ENCODE measurements at regions not wholly inside any gene's neighbourhood (a gene's known extent, or its start where the extent isn't known, plus 50 kb on each side); places are given as distances from the start of the nearest gene placed in this dataset.

GRCh38 chr6:165808021-165808420 is 145.0 kb upstream of the PDE10A start:
- Histone ChIP-seq H3K4me1 (ENCODE audit: control insufficient read depth, insufficient read depth, low read length) (peaks cover 6% of the 10 kb centered on the region), H3K9ac (ENCODE audit: low read length) (no peak overlapping the region), H3K27me3 (replicated peaks; ENCODE audit: control insufficient read depth, insufficient read depth, low read length) (peaks cover 4% of the 10 kb centered on the region), H3K9me3 (ENCODE audit: control insufficient read depth, low read length) (peaks cover 9% of the 10 kb centered on the region), H3K4me3 (ENCODE audit: low read length) (no peak overlapping the region), H3K36me3 (ENCODE audit: control insufficient read depth, insufficient read depth, low read length, severe bottlenecking) (no peaks in the 10 kb centered on the region)
- no peak for DNase-seq (ENCODE audit: low read depth)

GRCh38 chr6:165807249-165807960 is 144.4 kb upstream of the PDE10A start:
- peaks cover 9% of the 10 kb centered on the region for H3K9me3 ChIP-seq (ENCODE audit: control insufficient read depth, low read length)
- no peak for DNase-seq (ENCODE audit: low read depth)
- H3K4me1 ChIP-seq (ENCODE audit: control insufficient read depth, insufficient read depth, low read length) = peaks cover 6% of the 10 kb centered on the region
- H3K27me3 ChIP-seq (replicated peaks; ENCODE audit: control insufficient read depth, insufficient read depth, low read length) = peaks cover 4% of the 10 kb centered on the region
- no peaks in the 10 kb centered on the region for H3K36me3 ChIP-seq (ENCODE audit: control insufficient read depth, insufficient read depth, low read length, severe bottlenecking)
- H3K4me3 ChIP-seq (ENCODE audit: low read length) = no peak overlapping the region
- H3K9ac ChIP-seq (ENCODE audit: low read length) = no peak overlapping the region

- Histone ChIP-seq H3K4me1 (ENCODE audit: control insufficient read depth, insufficient read depth, low read length) (peaks cover 6% of the 10 kb centered on the region), H3K4me3 (ENCODE audit: low read length) (no peak overlapping the region), H3K9me3 (ENCODE audit: control insufficient read depth, low read length) (peaks cover 9% of the 10 kb centered on the region), H3K27me3 (replicated peaks; ENCODE audit: control insufficient read depth, insufficient read depth, low read length) (peaks cover 4% of the 10 kb centered on the region), H3K9ac (ENCODE audit: low read length) (no peak overlapping the region), H3K36me3 (ENCODE audit: control insufficient read depth, insufficient read depth, low read length, severe bottlenecking) (no peaks in the 10 kb centered on the region)
- DNase-seq (ENCODE audit: low read depth) = no peak
Measured at GRCh38 chr6:165806126-165806810, 143.2 kb upstream of the PDE10A start.

GRCh38 chr6:165805636-165806035 is 142.6 kb upstream of the PDE10A start:
- no peaks in the 10 kb centered on the region for H3K36me3 ChIP-seq (ENCODE audit: control insufficient read depth, insufficient read depth, low read length, severe bottlenecking)
- no peak for DNase-seq (ENCODE audit: low read depth)

GRCh38 chr6:165805067-165805555 is 142.1 kb upstream of the PDE10A start:
- DNase-seq (ENCODE audit: low read depth) = no peak
- Histone ChIP-seq H3K27me3 (replicated peaks; ENCODE audit: control insufficient read depth, insufficient read depth, low read length) (peaks cover 4% of the 10 kb centered on the region), H3K9ac (ENCODE audit: low read length) (no peak overlapping the region), H3K9me3 (ENCODE audit: control insufficient read depth, low read length) (peaks cover 9% of the 10 kb centered on the region), H3K36me3 (ENCODE audit: control insufficient read depth, insufficient read depth, low read length, severe bottlenecking) (no peaks in the 10 kb centered on the region), H3K4me3 (ENCODE audit: low read length) (no peak overlapping the region), H3K4me1 (ENCODE audit: control insufficient read depth, insufficient read depth, low read length) (peaks cover 8% of the 10 kb centered on the region)

More at GRCh38 chr6:165805636-165806035, 142.6 kb upstream of the PDE10A start:
- H3K27me3 ChIP-seq (replicated peaks; ENCODE audit: control insufficient read depth, insufficient read depth, low read length) = peaks cover 4% of the 10 kb centered on the region
- H3K4me1 ChIP-seq (ENCODE audit: control insufficient read depth, insufficient read depth, low read length) = peaks cover 6% of the 10 kb centered on the region
- no peak overlapping the region for H3K4me3 ChIP-seq (ENCODE audit: low read length)
- H3K9me3 ChIP-seq (ENCODE audit: control insufficient read depth, low read length) = peaks cover 9% of the 10 kb centered on the region
- no peak overlapping the region for H3K9ac ChIP-seq (ENCODE audit: low read length)

GRCh38 chr6:165804331-165805066 is 141.5 kb upstream of the PDE10A start:
- Histone ChIP-seq H3K9me3 (ENCODE audit: control insufficient read depth, low read length) (peaks cover 7% of the 10 kb centered on the region), H3K27me3 (replicated peaks; ENCODE audit: control insufficient read depth, insufficient read depth, low read length) (peaks cover 4% of the 10 kb centered on the region)

GRCh38 chr6:165800337-165800736 is 137.3 kb upstream of the PDE10A start:
- Histone ChIP-seq H3K9me3 (ENCODE audit: control insufficient read depth, low read length) (no peaks in the 10 kb centered on the region), H3K27me3 (replicated peaks; ENCODE audit: control insufficient read depth, insufficient read depth, low read length) (no peaks in the 10 kb centered on the region), H3K4me3 (ENCODE audit: low read length) (no peak overlapping the region), H3K36me3 (ENCODE audit: control insufficient read depth, insufficient read depth, low read length, severe bottlenecking) (no peaks in the 10 kb centered on the region), H3K9ac (ENCODE audit: low read length) (no peak overlapping the region), H3K4me1 (ENCODE audit: control insufficient read depth, insufficient read depth, low read length) (peaks cover 11% of the 10 kb centered on the region)
- DNase-seq (ENCODE audit: low read depth) = no peak

More at GRCh38 chr6:165804331-165805066, 141.5 kb upstream of the PDE10A start:
- peak overlapping the region; percentile 72 for H3K4me3 ChIP-seq (ENCODE audit: low read length)
- H3K9ac ChIP-seq (ENCODE audit: low read length) = no peak overlapping the region
- DNase-seq (ENCODE audit: low read depth) = no peak
- H3K36me3 ChIP-seq (ENCODE audit: control insufficient read depth, insufficient read depth, low read length, severe bottlenecking) = no peaks in the 10 kb centered on the region
- peaks cover 14% of the 10 kb centered on the region for H3K4me1 ChIP-seq (ENCODE audit: control insufficient read depth, insufficient read depth, low read length)

GRCh38 chr6:165799391-165800153 is 136.5 kb upstream of the PDE10A start:
- Histone ChIP-seq H3K9me3 (ENCODE audit: control insufficient read depth, low read length) (no peaks in the 10 kb centered on the region), H3K36me3 (ENCODE audit: control insufficient read depth, insufficient read depth, low read length, severe bottlenecking) (no peaks in the 10 kb centered on the region), H3K4me3 (ENCODE audit: low read length) (no peak overlapping the region), H3K9ac (ENCODE audit: low read length) (no peak overlapping the region), H3K27me3 (replicated peaks; ENCODE audit: control insufficient read depth, insufficient read depth, low read length) (no peaks in the 10 kb centered on the region), H3K4me1 (ENCODE audit: control insufficient read depth, insufficient read depth, low read length) (peaks cover 11% of the 10 kb centered on the region)
- no peak for DNase-seq (ENCODE audit: low read depth)

- DNase-seq (ENCODE audit: low read depth) = no peak
- Histone ChIP-seq H3K9me3 (ENCODE audit: control insufficient read depth, low read length) (no peaks in the 10 kb centered on the region), H3K4me3 (ENCODE audit: low read length) (no peak overlapping the region), H3K9ac (ENCODE audit: low read length) (no peak overlapping the region), H3K36me3 (ENCODE audit: control insufficient read depth, insufficient read depth, low read length, severe bottlenecking) (no peaks in the 10 kb centered on the region), H3K4me1 (ENCODE audit: control insufficient read depth, insufficient read depth, low read length) (peaks cover 11% of the 10 kb centered on the region), H3K27me3 (replicated peaks; ENCODE audit: control insufficient read depth, insufficient read depth, low read length) (no peaks in the 10 kb centered on the region)
Measured at GRCh38 chr6:165798991-165799390, 135.9 kb upstream of the PDE10A start.

- Histone ChIP-seq H3K9me3 (ENCODE audit: control insufficient read depth, low read length) (no peaks in the 10 kb centered on the region), H3K27me3 (replicated peaks; ENCODE audit: control insufficient read depth, insufficient read depth, low read length) (no peaks in the 10 kb centered on the region), H3K4me3 (ENCODE audit: low read length) (no peak overlapping the region), H3K4me1 (ENCODE audit: control insufficient read depth, insufficient read depth, low read length) (no peaks in the 10 kb centered on the region), H3K36me3 (ENCODE audit: control insufficient read depth, insufficient read depth, low read length, severe bottlenecking) (no peaks in the 10 kb centered on the region), H3K9ac (ENCODE audit: low read length) (no peak overlapping the region)
- no peak for DNase-seq (ENCODE audit: low read depth)
Measured at GRCh38 chr6:165794179-165794601, 131.1 kb upstream of the PDE10A start.

Data from adipocyte (in vitro differentiated cells).